Mesothelial cell of epicardium (in vitro differentiated cells): ENCODE measurements at regions not wholly inside any gene's neighbourhood (a gene's known extent, or its start where the extent isn't known, plus 50 kb on each side); places are given as distances from the start of the nearest gene placed in this dataset.

ENCODE experiments used
- DNase-seq, 2 experiments: peaks; one replicate each; pipeline ENCODE4 v3.0.0; 2021; ENCODE audit warnings: low spot score in 2 of 2; ENCODE audit not compliant: unreplicated experiment in 2 of 2
- H3K27ac Mint-ChIP-seq: 2 replicates; pipeline ENCODE4 v1.8.0; 2021; ENCODE audit warnings: mixed read lengths
- H3K27me3 Mint-ChIP-seq: 2 replicates; pipeline ENCODE4 v1.8.0; 2021; ENCODE audit warnings: low read depth, mixed read lengths
- H3K36me3 Mint-ChIP-seq: 2 replicates; pipeline ENCODE4 v1.8.0; 2021; ENCODE audit warnings: mixed read lengths
- H3K4me1 Mint-ChIP-seq: 2 replicates; pipeline ENCODE4 v1.8.0; 2021; ENCODE audit warnings: mixed read lengths
- H3K4me3 Mint-ChIP-seq: 2 replicates; pipeline ENCODE4 v1.8.0; 2021; ENCODE audit warnings: mild to moderate bottlenecking, moderate library complexity, mixed read lengths
- H3K9me3 Mint-ChIP-seq: 2 replicates; pipeline ENCODE4 v1.8.0; 2021; ENCODE audit warnings: mixed read lengths
- TF ChIP-seq, protein P1 (sequence below): fragments of 200-600 bp; sonication (generic); IDR thresholded peaks from one replicate; pipeline ENCODE4 v1.5.0; 2021; ENCODE audit warnings: antibody characterized with exemption; ENCODE audit not compliant: unreplicated experiment

DNA sequence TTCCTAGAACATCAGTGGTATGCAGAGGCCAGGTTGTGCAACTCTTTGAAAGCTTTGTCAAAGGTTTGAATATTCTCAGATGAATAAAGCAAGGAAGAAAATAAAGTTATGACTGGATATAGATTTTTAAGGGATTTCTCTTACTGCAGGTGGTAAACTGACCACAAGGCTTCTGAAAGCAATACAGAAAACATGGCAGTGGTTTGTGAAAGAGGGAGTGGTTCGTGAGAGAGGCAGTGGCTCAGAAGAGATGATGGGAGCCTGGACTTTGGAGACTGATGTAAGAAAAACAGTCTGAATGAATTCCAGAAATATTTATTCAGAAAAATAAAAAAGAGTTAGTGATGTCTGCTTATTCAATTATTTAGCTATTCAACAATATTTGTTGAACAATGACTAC, 380.4 kb upstream of the CTNND2 start:
- Mint-ChIP-seq H3K27ac (no peak overlapping the region), H3K4me1 (no peaks in the 10 kb centered on the region), H3K27me3 (peaks cover 9% of the 10 kb centered on the region), H3K4me3 (no peak overlapping the region), H3K9me3 (peaks cover 7% of the 10 kb centered on the region), H3K36me3 (no peaks in the 10 kb centered on the region)
- no peak for DNase-seq
- TF ChIP-seq, protein P1, sequence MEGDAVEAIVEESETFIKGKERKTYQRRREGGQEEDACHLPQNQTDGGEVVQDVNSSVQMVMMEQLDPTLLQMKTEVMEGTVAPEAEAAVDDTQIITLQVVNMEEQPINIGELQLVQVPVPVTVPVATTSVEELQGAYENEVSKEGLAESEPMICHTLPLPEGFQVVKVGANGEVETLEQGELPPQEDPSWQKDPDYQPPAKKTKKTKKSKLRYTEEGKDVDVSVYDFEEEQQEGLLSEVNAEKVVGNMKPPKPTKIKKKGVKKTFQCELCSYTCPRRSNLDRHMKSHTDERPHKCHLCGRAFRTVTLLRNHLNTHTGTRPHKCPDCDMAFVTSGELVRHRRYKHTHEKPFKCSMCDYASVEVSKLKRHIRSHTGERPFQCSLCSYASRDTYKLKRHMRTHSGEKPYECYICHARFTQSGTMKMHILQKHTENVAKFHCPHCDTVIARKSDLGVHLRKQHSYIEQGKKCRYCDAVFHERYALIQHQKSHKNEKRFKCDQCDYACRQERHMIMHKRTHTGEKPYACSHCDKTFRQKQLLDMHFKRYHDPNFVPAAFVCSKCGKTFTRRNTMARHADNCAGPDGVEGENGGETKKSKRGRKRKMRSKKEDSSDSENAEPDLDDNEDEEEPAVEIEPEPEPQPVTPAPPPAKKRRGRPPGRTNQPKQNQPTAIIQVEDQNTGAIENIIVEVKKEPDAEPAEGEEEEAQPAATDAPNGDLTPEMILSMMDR = no peak

DNA sequence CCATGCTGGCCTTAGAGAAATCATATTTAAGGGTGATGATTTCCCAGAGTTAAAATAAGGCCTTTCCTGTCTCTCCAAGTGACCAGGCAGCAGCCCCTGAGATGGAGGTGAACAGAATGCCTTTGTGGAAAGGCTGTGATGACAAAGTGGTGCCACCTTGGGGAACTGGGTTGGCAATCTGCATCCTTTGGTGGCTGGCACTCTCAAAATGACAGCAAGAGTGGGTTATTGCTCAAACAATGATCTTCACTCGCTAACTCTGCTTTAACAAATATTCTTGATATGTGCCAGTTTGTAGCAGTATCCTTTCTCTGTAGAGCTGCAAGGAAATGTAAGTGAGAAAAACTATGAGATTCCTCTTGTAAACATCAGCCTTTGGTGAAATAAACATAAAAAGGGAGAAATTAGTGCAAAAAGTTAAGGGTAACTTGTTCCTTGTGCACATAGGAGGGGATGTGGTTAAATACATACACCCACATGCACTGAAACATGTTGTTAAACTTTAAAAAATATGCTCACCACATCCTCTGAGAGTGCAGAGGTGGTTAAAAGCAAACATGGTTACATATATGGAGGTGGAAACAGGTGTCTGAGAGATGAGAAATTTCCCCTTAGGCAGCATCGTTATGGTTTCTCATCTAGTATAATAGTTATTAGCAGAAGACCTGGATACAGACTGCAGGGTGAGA, 373.4 kb upstream of the CTNND2 start:
- TF ChIP-seq, protein P1 = no peak
- Mint-ChIP-seq H3K27ac (no peak overlapping the region), H3K9me3 (no peaks in the 10 kb centered on the region), H3K27me3 (peaks cover 13% of the 10 kb centered on the region), H3K4me3 (no peak overlapping the region), H3K36me3 (no peaks in the 10 kb centered on the region), H3K4me1 (no peaks in the 10 kb centered on the region)
- no peak for DNase-seq

DNA sequence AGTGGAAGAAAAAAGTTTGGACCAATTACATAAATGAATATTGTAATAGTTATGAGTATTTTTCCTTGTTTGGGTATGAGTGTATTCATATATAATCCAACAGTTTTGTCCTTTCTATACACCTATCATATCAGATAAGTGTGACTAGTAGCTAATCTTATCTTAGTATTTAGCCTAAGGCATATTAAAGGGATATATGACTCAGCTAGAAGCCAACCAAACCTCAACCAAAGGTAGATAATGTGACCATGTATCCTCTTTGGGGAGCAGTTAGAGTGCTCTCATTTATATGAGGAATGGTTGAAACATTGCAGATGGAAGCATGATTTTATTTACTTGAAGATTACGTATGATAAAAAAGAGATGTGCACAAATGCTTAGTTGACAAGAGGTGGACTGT, 370.0 kb upstream of the CTNND2 start:
- TF ChIP-seq, protein P1 = no peak
- Mint-ChIP-seq H3K36me3 (no peaks in the 10 kb centered on the region), H3K4me1 (peaks cover 3% of the 10 kb centered on the region), H3K9me3 (no peaks in the 10 kb centered on the region), H3K27me3 (peaks cover 17% of the 10 kb centered on the region), H3K27ac (no peak overlapping the region), H3K4me3 (no peak overlapping the region)
- DNase-seq = no peak

DNA sequence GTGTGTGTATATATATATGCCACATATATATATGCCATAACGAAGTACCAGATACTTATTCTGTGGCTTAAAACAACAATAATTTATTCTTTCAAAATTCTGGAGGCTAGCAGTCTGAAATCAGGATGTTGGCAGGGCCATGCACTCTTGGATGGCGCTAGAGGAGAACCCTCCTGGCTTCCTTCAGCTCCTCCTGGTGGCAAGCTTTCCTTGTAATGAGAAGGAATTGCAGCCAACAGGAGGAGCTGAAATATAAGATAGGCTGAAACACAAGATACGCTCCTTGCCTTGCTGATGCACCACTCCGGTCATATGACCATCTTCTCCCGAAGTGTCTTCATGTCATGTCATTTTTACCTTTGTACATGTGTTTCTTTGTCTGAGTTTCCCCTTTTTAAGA, 368.1 kb upstream of the CTNND2 start:
- H3K27ac Mint-ChIP-seq = no peak overlapping the region
- TF ChIP-seq, protein P1 = no peak
- no peaks in the 10 kb centered on the region for H3K36me3 Mint-ChIP-seq
- peaks cover 3% of the 10 kb centered on the region for H3K4me1 Mint-ChIP-seq
- no peaks in the 10 kb centered on the region for H3K9me3 Mint-ChIP-seq
- peaks cover 14% of the 10 kb centered on the region for H3K27me3 Mint-ChIP-seq
- no peak for DNase-seq
- H3K4me3 Mint-ChIP-seq = no peak overlapping the region

DNA sequence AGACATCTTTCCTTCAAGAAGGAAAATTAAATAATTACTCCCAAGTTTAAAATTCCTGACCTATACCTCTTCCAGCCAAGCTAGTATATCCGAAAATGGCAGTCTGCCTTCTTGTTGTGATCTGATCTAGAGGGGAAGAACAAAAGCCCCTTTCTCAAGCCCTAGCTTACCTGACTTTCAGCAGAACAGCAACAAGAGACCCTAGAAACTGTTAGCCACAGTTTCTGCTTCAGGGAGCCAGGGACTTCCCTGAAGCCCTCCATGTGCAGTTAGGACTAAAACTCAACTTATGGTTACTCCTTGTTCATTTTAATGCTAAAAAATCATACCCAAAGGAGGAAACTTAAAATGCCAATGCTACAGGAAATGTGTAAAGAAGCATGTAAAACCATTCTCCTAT, 366.7 kb upstream of the CTNND2 start:
- DNase-seq = no peak
- Mint-ChIP-seq H3K4me3 (no peak overlapping the region), H3K27ac (no peak overlapping the region), H3K27me3 (peaks cover 12% of the 10 kb centered on the region), H3K36me3 (no peaks in the 10 kb centered on the region), H3K4me1 (peaks cover 3% of the 10 kb centered on the region), H3K9me3 (no peaks in the 10 kb centered on the region)
- TF ChIP-seq, protein P1 = no peak

DNA sequence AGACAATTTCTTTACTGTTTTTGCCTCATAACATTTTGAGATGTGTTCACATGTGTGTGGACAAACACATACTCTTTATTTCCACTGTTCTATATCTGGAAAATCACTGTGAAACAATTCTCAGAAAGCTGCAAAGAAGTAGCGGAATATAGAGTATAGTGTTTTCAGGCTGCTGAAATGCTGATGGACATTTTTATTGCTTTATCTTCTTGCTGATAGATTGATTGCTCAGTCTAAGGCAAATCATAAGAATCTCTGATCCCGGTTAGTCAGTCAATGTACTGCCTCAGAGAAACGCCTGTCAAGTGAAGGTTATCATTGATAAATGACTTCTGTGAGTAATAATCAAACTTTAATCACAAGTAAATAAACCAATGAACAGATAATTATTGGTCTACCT, 364.9 kb upstream of the CTNND2 start:
- Mint-ChIP-seq H3K4me3 (no peak overlapping the region), H3K27ac (no peak overlapping the region), H3K36me3 (no peaks in the 10 kb centered on the region), H3K27me3 (peaks cover 14% of the 10 kb centered on the region), H3K4me1 (peaks cover 3% of the 10 kb centered on the region), H3K9me3 (no peaks in the 10 kb centered on the region)
- no peak for DNase-seq
- TF ChIP-seq, protein P1 = no peak
